Stomach (tissue), 8 donors: ENCODE measurements at regions not wholly inside any gene's neighbourhood (a gene's known extent, or its start where the extent isn't known, plus 50 kb on each side); places are given as distances from the start of the nearest gene placed in this dataset.

ENCODE experiments used
- DNase-seq, 2 donors: peaks; one replicate each; pipeline versions ENCODE4 v3.0.0 to v3.0.0-alpha.2; 2013 to 2019
- H3K27ac ChIP-seq, 5 donors: fragments of 200-600 bp in 4 of 5; sonication (generic) in 4 of 5; one replicate each; pipeline ENCODE4 v1.5.1; 2013 to 2019; ENCODE audit warnings: mild to moderate bottlenecking in 1 of 5, moderate library complexity in 1 of 5
- H3K27me3 ChIP-seq, 3 donors: fragments of 200-600 bp; sonication (generic); one replicate each; pipeline ENCODE4 v1.5.1; 2017 to 2019; ENCODE audit warnings: mixed run types in 1 of 3
- H3K36me3 ChIP-seq, 4 donors: fragments of 200-600 bp; sonication (generic); 1 replicate in 3 of 4; 2 replicates in 1 of 4; pipeline ENCODE4 v1.5.1; 2016 to 2019
- H3K4me1 ChIP-seq, 4 donors: fragments of 200-600 bp; sonication (generic); one replicate each; pipeline ENCODE4 v1.5.1; 2016 to 2019
- H3K4me3 ChIP-seq, 4 donors: fragments of 200-600 bp; sonication (generic) in 3 of 4; one replicate each; pipeline ENCODE4 v1.5.1; 2016 to 2019; ENCODE audit warnings: mild to moderate bottlenecking in 1 of 4
- H3K9me3 ChIP-seq, 4 donors: fragments of 200-600 bp; sonication (generic); one replicate each; pipeline ENCODE4 v1.5.1; 2016 to 2019
- EP300 ChIP-seq: sonication (generic); formaldehyde crosslinking; IDR thresholded peaks from one replicate; pipeline ENCODE4 v1.6.1; 2017; ENCODE audit warnings: antibody characterized with exemption
- POLR2A ChIP-seq, 4 donors: fragments of 450-650 bp; IDR thresholded peaks; one replicate each; pipeline ENCODE4 v1.6.1; 2016; ENCODE audit warnings: antibody characterized with exemption in 4 of 4, control low read depth in 2 of 4, mild to moderate bottlenecking in 1 of 4, moderate library complexity in 1 of 4
- POLR2AphosphoS5 ChIP-seq, 3 donors: sonication (generic); formaldehyde crosslinking; IDR thresholded peaks; one replicate each; pipeline ENCODE4 v1.6.1; 2016; ENCODE audit warnings: antibody characterized with exemption in 3 of 3
- WGBS, 5 donors: extraction: QIAGEN DNeasy Blood & Tissue Kit in 3 of 5; methylation state at CpG; one replicate each; pipeline versions ENCODE4 v1.1.5 to v1.1.7; 2013 to 2018; 5-methylcytosine and 5-hydroxymethylcytosine counted together
- intact Hi-C: fragments of 100-400 bp; cut with DNase I; formaldehyde crosslinking; loops from one replicate; pipeline ENCODE4 v1.15.1; 2023; ENCODE audit warnings: low total_unique reads
- TF ChIP-seq, protein P1 (sequence below), 7 experiments: fragments of 450-650 bp in 4 of 7; fragments of 200-600 bp in 3 of 7; sonication (generic) in 3 of 7; IDR thresholded peaks; one replicate each; pipeline ENCODE4 v1.5.1; 2016 to 2019; ENCODE audit warnings: antibody characterized with exemption in 7 of 7, control low read depth in 2 of 7, mild to moderate bottlenecking in 1 of 7
- donor health status: healthy with polysubstance abuse.
- donor health status: Bipolar disorder and iron deficiency.
- donor health status: healthy.

DNA sequence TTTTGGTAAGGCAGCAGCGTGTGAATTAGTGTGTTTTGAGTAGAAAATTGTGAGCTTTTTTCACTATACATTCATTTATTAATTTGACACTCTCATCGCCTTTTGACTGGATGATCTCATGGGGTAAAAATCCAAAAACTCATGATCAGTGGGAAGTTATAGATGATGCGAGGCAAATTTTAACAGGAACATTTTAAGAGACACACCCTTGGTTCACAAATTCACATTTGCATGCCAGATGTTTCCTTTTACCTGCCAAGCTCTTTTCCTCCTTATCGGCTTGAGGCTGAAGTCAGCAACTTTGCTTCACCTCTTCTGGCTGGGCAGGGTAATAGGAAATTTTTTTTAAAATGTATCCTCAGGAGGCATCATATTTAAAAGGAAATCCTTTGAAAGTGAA lies 318.0 kb upstream of the HS3ST1 start:
- WGBS, 5 donors = 47 to 57% (median 50%) methylated on average over 4 of the region's 4 CpGs
- intact Hi-C loops = no loop called here
- Histone ChIP-seq H3K4me3 (no peak overlapping the region), H3K4me1 (no peaks in the 10 kb centered on the region), H3K36me3 (no peaks in the 10 kb centered on the region), H3K9me3 (no peaks in the 10 kb centered on the region), H3K27ac (no peak overlapping the region), H3K27me3 (no peaks in the 10 kb centered on the region)
- DNase-seq = peak in 1 of 2 donors; percentile 41
- TF ChIP-seq POLR2A (IDR thresholded peaks at IDR 0.05) (no peak), POLR2AphosphoS5 (IDR thresholded peaks at IDR 0.05) (no peak), EP300 (no peak)
- TF ChIP-seq, protein P1, sequence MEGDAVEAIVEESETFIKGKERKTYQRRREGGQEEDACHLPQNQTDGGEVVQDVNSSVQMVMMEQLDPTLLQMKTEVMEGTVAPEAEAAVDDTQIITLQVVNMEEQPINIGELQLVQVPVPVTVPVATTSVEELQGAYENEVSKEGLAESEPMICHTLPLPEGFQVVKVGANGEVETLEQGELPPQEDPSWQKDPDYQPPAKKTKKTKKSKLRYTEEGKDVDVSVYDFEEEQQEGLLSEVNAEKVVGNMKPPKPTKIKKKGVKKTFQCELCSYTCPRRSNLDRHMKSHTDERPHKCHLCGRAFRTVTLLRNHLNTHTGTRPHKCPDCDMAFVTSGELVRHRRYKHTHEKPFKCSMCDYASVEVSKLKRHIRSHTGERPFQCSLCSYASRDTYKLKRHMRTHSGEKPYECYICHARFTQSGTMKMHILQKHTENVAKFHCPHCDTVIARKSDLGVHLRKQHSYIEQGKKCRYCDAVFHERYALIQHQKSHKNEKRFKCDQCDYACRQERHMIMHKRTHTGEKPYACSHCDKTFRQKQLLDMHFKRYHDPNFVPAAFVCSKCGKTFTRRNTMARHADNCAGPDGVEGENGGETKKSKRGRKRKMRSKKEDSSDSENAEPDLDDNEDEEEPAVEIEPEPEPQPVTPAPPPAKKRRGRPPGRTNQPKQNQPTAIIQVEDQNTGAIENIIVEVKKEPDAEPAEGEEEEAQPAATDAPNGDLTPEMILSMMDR (IDR thresholded peaks at IDR 0.05) = no peak

GRCh38 chr4:11743976-11744375 lies 315.3 kb upstream of the HS3ST1 start:
- intact Hi-C loops = no loop called here

GRCh38 chr4:11743236-11743635 lies 314.5 kb upstream of the HS3ST1 start:
- intact Hi-C loops = no loop called here
- 80 to 88% (median 84%) methylated on average over 1 of the region's 1 CpG for whole genome bisulfite sequencing, 5 donors
- Histone ChIP-seq H3K27me3 (no peaks in the 10 kb centered on the region), H3K4me3 (no peak overlapping the region), H3K4me1 (peaks cover 0 to 6% (median 0%) of the 10 kb centered on the region in 4 donors), H3K9me3 (no peaks in the 10 kb centered on the region), H3K36me3 (no peaks in the 10 kb centered on the region), H3K27ac (no peak overlapping the region)
- no peak for TF ChIP-seq POLR2AphosphoS5 (IDR thresholded peaks at IDR 0.05)
- TF ChIP-seq, protein P1 (IDR thresholded peaks at IDR 0.05) = no peak
- TF ChIP-seq POLR2A (IDR thresholded peaks at IDR 0.05) = no peak
- no peak for TF ChIP-seq EP300
- no peak for DNase-seq

More at GRCh38 chr4:11743976-11744375, 315.3 kb upstream of the HS3ST1 start:
- H3K4me3 ChIP-seq = no peak overlapping the region
- H3K4me1 ChIP-seq = peaks cover 0 to 6% (median 0%) of the 10 kb centered on the region in 4 donors
- no peaks in the 10 kb centered on the region for H3K27me3 ChIP-seq
- no peaks in the 10 kb centered on the region for H3K36me3 ChIP-seq
- TF ChIP-seq POLR2AphosphoS5 (IDR thresholded peaks at IDR 0.05) (no peak), POLR2A (IDR thresholded peaks at IDR 0.05) (no peak), EP300 (no peak)
- TF ChIP-seq, protein P1 (IDR thresholded peaks at IDR 0.05) = no peak
- DNase-seq = no peak
- 71 to 90% (median 84%) methylated on average over 1 of the region's 1 CpG for WGBS, 5 donors
- no peak overlapping the region for H3K27ac ChIP-seq
- no peaks in the 10 kb centered on the region for H3K9me3 ChIP-seq

- H3K4me3 ChIP-seq = no peak overlapping the region
- peaks cover 0 to 6% (median 0%) of the 10 kb centered on the region in 4 donors for H3K4me1 ChIP-seq
- 25 to 45% (median 31%) methylated on average over 1 of the region's 1 CpG for WGBS, 5 donors
- no peak overlapping the region for H3K27ac ChIP-seq
- no peaks in the 10 kb centered on the region for H3K36me3 ChIP-seq
- H3K27me3 ChIP-seq = no peaks in the 10 kb centered on the region
- intact Hi-C loops = no loop called here
- H3K9me3 ChIP-seq = no peaks in the 10 kb centered on the region
- TF ChIP-seq, protein P1 (IDR thresholded peaks at IDR 0.05) = no peak
- TF ChIP-seq POLR2AphosphoS5 (IDR thresholded peaks at IDR 0.05) (no peak), EP300 (no peak), POLR2A (IDR thresholded peaks at IDR 0.05) (no peak)
- DNase-seq = no peak
Measured at GRCh38 chr4:11741190-11741652, 312.5 kb upstream of the HS3ST1 start.
